Neuronal stem cell (in vitro differentiated cells): ENCODE measurements at regions not wholly inside any gene's neighbourhood (a gene's known extent, or its start where the extent isn't known, plus 50 kb on each side); places are given as distances from the start of the nearest gene placed in this dataset.

Experiments
- DNase-seq: peaks from one replicate; pipeline ENCODE4 v3.0.0-alpha.2; 2013; ENCODE audit warnings: low spot score
- H2AFZ ChIP-seq: one replicate; pipeline ENCODE4 v1.6.1; 2013; ENCODE audit warnings: mild to moderate bottlenecking, low read length, inconsistent platforms
- H2AK5ac ChIP-seq: 2 replicates; pipeline ENCODE4 v1.6.1; 2013; ENCODE audit warnings: low read depth, mild to moderate bottlenecking, inconsistent platforms, low read length, moderate library complexity, mixed read lengths
- H2BK120ac ChIP-seq: 2 replicates; pipeline ENCODE4 v1.6.1; 2013; ENCODE audit warnings: low read depth, mild to moderate bottlenecking, inconsistent platforms, low read length, moderate library complexity, mixed read lengths
- H2BK12ac ChIP-seq: one replicate; pipeline ENCODE4 v1.6.1; 2013; ENCODE audit warnings: low read length, inconsistent platforms
- H2BK15ac ChIP-seq: 2 replicates; pipeline ENCODE4 v1.6.1; 2013; ENCODE audit warnings: mild to moderate bottlenecking, low read length, inconsistent platforms, mixed read lengths
- H2BK5ac ChIP-seq: one replicate; pipeline ENCODE4 v1.6.1; 2013; ENCODE audit warnings: inconsistent platforms, mild to moderate bottlenecking, low read length, moderate library complexity
- H3K14ac ChIP-seq: one replicate; pipeline ENCODE4 v1.6.1; 2013; ENCODE audit warnings: low read length, inconsistent platforms
- H3K18ac ChIP-seq: 2 replicates; pipeline ENCODE4 v1.6.1; 2013; ENCODE audit warnings: low read length, inconsistent platforms
- H3K23ac ChIP-seq: 2 replicates; pipeline ENCODE4 v1.6.1; 2013; ENCODE audit warnings: low read depth, mild to moderate bottlenecking, mixed read lengths, low read length, inconsistent platforms; ENCODE audit not compliant: poor library complexity
- H3K27ac ChIP-seq: replicated peaks from 3 replicates; pipeline ENCODE4 v1.5.1; 2013; ENCODE audit warnings: low read length, inconsistent platforms
- H3K27me3 ChIP-seq, 3 experiments: 2 replicates each; pipeline ENCODE4 v1.6.1; 2013; ENCODE audit warnings: low read length in 3 of 3, mild to moderate bottlenecking in 2 of 3, inconsistent platforms in 1 of 3, low read depth in 1 of 3, mixed read lengths in 1 of 3, moderate library complexity in 1 of 3; ENCODE audit not compliant: control insufficient read depth in 3 of 3, insufficient read depth in 3 of 3
- H3K36me3 ChIP-seq, 2 donors: replicated peaks in 1 of 2; 2 replicates each; pipeline ENCODE4 v1.6.1; 2013; ENCODE audit warnings: low read length in 2 of 2; ENCODE audit not compliant: control insufficient read depth in 2 of 2, insufficient read depth in 2 of 2
- H3K4ac ChIP-seq: 2 replicates; pipeline ENCODE4 v1.6.1; 2013; ENCODE audit warnings: inconsistent platforms, mild to moderate bottlenecking, low read length, moderate library complexity
- H3K4me1 ChIP-seq, 2 donors: 1 replicate in 1 of 2; 2 replicates in 1 of 2; pipeline ENCODE4 v1.6.1; 2013; ENCODE audit warnings: low read length in 2 of 2, low read depth in 1 of 2; ENCODE audit not compliant: control insufficient read depth in 2 of 2, insufficient read depth in 1 of 2
- H3K4me2 ChIP-seq: one replicate; pipeline ENCODE4 v1.6.1; 2013; ENCODE audit warnings: mild to moderate bottlenecking, low read length, inconsistent platforms; ENCODE audit not compliant: insufficient read depth, poor library complexity, severe bottlenecking
- H3K4me3 ChIP-seq, 2 donors: 2 replicates each; pipeline ENCODE4 v1.5.1; 2013; ENCODE audit warnings: low read length in 2 of 2, mild to moderate bottlenecking in 2 of 2, inconsistent platforms in 1 of 2, moderate library complexity in 1 of 2
- H3K79me1 ChIP-seq: one replicate; pipeline ENCODE4 v1.6.1; 2013; ENCODE audit warnings: low read depth, mild to moderate bottlenecking, inconsistent platforms, low read length, moderate library complexity
- H3K9ac ChIP-seq: one replicate; pipeline ENCODE4 v1.6.1; 2013; ENCODE audit warnings: mild to moderate bottlenecking, low read depth, low read length, inconsistent platforms; ENCODE audit not compliant: poor library complexity
- H3K9me3 ChIP-seq, 2 donors: replicated peaks in 1 of 2; 2 replicates each; pipeline versions ENCODE3 to v1.6.1; 2013; ENCODE audit warnings: low read length in 2 of 2, mild to moderate bottlenecking in 2 of 2, inconsistent platforms in 1 of 2, low read depth in 1 of 2, mixed read lengths in 1 of 2, moderate library complexity in 1 of 2; ENCODE audit not compliant: control insufficient read depth in 2 of 2, insufficient read depth in 1 of 2
- H4K8ac ChIP-seq: one replicate; pipeline ENCODE4 v1.6.1; 2013; ENCODE audit warnings: low read depth, mild to moderate bottlenecking, inconsistent platforms, low read length, moderate library complexity
- H4K91ac ChIP-seq: one replicate; pipeline ENCODE4 v1.6.1; 2013; ENCODE audit warnings: low read length, low read depth, mild to moderate bottlenecking, inconsistent platforms; ENCODE audit not compliant: poor library complexity
- WGBS, 2 donors: extraction: QIAGEN DNeasy Blood & Tissue Kit; methylation state at CpG; one replicate each; pipeline ENCODE4 v1.1.7; 2013; ENCODE audit warnings: missing lambda C conversion rate in 2 of 2, mixed read lengths in 1 of 2; ENCODE audit not compliant: insufficient read length in 2 of 2, insufficient replicate concordance in 1 of 2; ENCODE audit errors: extremely low coverage in 2 of 2; 5-methylcytosine and 5-hydroxymethylcytosine counted together

DNA sequence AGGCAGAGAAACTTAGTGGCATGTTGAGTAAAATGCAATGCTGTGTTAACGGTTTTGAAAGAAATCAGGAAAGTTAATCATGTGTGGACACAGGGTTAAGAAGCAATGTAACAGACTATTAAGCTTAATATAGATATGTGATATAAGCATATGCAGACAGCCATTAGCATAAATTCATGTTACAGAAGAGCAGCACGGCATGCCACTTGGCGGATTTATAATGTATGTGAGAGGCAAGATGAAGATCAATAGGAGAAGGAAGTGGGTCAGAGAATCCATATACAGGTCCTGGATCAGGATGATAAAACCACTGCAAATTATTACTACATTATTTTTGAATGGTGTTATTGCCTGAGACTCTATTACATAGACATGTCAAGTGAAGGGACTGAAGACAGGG is 694.3 kb downstream of the MCTP2 start:
- Histone ChIP-seq H4K91ac (no peak overlapping the region), H3K9ac (no peak overlapping the region), H3K4me1 (no peaks in the 10 kb centered on the region), H3K27ac (no peak overlapping the region), H3K27me3 (no peaks in the 10 kb centered on the region), H2AFZ (no peak overlapping the region), H4K8ac (no peak overlapping the region), H3K36me3 (no peaks in the 10 kb centered on the region), H3K4me2 (no peak overlapping the region), H3K23ac (no peak overlapping the region), H2AK5ac (no peak overlapping the region), H2BK12ac (no peak overlapping the region), H3K14ac (no peak overlapping the region), H2BK120ac (no peak overlapping the region), H3K79me1 (no peaks in the 10 kb centered on the region), H3K9me3 (no peaks in the 10 kb centered on the region), H3K4ac (no peak overlapping the region), H3K4me3 (no peak overlapping the region), H2BK5ac (no peak overlapping the region), H2BK15ac (no peak overlapping the region), H3K18ac (no peak overlapping the region)
- no peak for DNase-seq
- no CpG with 5 or more reads among the region's 3 CpGs for WGBS, 2 donors

DNA sequence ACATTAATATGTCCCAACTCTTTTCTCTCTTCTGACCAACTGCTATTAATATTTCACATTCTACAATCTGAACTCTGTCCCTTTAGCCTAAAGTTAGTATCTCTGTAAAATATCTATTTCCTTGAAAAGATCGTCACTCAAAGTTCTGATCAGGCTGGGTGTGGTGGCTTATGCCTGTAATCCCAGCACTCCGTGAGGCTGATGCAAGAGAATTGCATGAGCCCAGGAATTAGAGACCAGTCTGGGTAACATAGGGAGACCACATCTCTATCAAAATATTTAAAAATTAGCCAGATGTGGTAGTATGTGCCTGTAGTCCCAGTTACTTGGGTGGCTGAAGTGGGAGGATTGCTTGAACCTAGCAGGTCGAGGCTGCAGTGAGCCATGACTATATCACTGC is 695.6 kb downstream of the MCTP2 start:
- H3K18ac ChIP-seq: no peak overlapping the region
- no peaks in the 10 kb centered on the region for H3K79me1 ChIP-seq
- H3K4me3 ChIP-seq: no peak overlapping the region
- no peak overlapping the region for H3K14ac ChIP-seq
- H2BK120ac ChIP-seq: no peak overlapping the region
- no peak overlapping the region for H3K23ac ChIP-seq
- H2BK15ac ChIP-seq: no peak overlapping the region
- H3K4me1 ChIP-seq: no peaks in the 10 kb centered on the region
- no peak overlapping the region for H3K4me2 ChIP-seq
- no peaks in the 10 kb centered on the region for H3K36me3 ChIP-seq
- H2BK5ac ChIP-seq: no peak overlapping the region
- H4K91ac ChIP-seq: no peak overlapping the region
- no peak overlapping the region for H3K9ac ChIP-seq
- H2BK12ac ChIP-seq: no peak overlapping the region
- no peak overlapping the region for H2AFZ ChIP-seq
- no CpG with 5 or more reads among the region's 3 CpGs for WGBS, 2 donors
- no peaks in the 10 kb centered on the region for H3K27me3 ChIP-seq
- H3K27ac ChIP-seq: no peak overlapping the region
- no peak overlapping the region for H3K4ac ChIP-seq
- DNase-seq: no peak
- no peak overlapping the region for H2AK5ac ChIP-seq
- H3K9me3 ChIP-seq: no peaks in the 10 kb centered on the region
- no peak overlapping the region for H4K8ac ChIP-seq

DNA sequence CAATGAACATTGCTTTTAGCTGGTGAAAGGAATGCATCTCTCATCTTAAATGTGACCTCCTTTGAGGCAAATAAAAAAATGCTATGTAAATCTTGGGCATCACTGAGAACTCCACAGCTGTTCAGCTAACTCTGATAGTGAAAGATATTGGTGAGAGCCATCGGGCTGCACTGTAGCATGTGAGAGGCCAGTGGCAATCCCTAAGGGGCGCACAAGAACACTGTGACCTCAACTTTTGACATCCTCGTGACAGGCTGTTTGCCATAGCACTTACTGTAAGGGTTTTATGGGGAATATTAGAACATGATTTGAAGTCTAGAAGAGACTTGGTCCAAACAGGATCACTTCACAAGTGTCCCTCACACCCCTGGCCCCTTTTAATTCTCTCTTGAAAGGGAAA is 697.9 kb downstream of the MCTP2 start:
- no peak overlapping the region for H3K4ac ChIP-seq
- H2BK12ac ChIP-seq: no peak overlapping the region
- H3K4me1 ChIP-seq: no peaks in the 10 kb centered on the region
- no peak for DNase-seq
- no peak overlapping the region for H3K27ac ChIP-seq
- H3K14ac ChIP-seq: no peak overlapping the region
- H3K79me1 ChIP-seq: no peaks in the 10 kb centered on the region
- no peak overlapping the region for H2AK5ac ChIP-seq
- H3K36me3 ChIP-seq: no peaks in the 10 kb centered on the region
- H3K27me3 ChIP-seq: no peaks in the 10 kb centered on the region
- H4K8ac ChIP-seq: no peak overlapping the region
- WGBS, 2 donors: no CpG with 5 or more reads among the region's 3 CpGs
- no peak overlapping the region for H2AFZ ChIP-seq
- no peak overlapping the region for H3K4me3 ChIP-seq
- no peak overlapping the region for H3K9ac ChIP-seq
- H2BK120ac ChIP-seq: no peak overlapping the region
- H3K18ac ChIP-seq: no peak overlapping the region
- peaks cover 0 to under 1% of the 10 kb centered on the region in 2 donors for H3K9me3 ChIP-seq
- no peak overlapping the region for H3K23ac ChIP-seq
- no peak overlapping the region for H2BK5ac ChIP-seq
- no peak overlapping the region for H3K4me2 ChIP-seq
- H2BK15ac ChIP-seq: no peak overlapping the region
- no peak overlapping the region for H4K91ac ChIP-seq

DNA sequence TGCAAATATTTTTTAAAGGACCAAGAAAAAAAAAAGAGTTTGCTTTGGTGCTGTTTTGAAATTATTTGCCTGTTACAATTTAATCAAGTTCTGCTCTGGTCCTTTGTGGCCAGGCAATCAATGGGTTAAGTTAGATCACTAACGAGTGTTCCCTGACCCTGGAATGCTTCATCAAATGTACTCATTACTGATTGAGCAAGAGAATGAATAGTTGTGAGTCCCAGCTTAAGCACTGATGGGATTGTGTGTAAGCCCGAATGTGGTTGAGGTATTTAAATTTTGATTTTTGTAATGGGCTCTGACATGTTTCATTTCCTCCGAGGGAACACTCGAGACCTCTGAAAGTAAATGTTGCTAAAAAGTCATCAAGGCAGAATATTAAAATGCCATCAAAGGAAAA is 699.1 kb downstream of the MCTP2 start:
- H4K8ac ChIP-seq: no peak overlapping the region
- no CpG with 5 or more reads among the region's 4 CpGs for WGBS, 2 donors

More for the DNA sequence above, 699.1 kb downstream of the MCTP2 start:
- Histone ChIP-seq H3K4ac (no peak overlapping the region), H3K23ac (no peak overlapping the region), H3K14ac (no peak overlapping the region), H2AFZ (no peak overlapping the region), H3K4me3 (no peak overlapping the region), H2BK12ac (no peak overlapping the region), H3K9ac (no peak overlapping the region), H2BK5ac (no peak overlapping the region), H2BK15ac (no peak overlapping the region), H3K79me1 (no peaks in the 10 kb centered on the region), H3K27ac (no peak overlapping the region), H3K18ac (no peak overlapping the region), H3K36me3 (no peaks in the 10 kb centered on the region), H3K4me2 (no peak overlapping the region), H3K4me1 (no peaks in the 10 kb centered on the region), H2AK5ac (no peak overlapping the region), H3K27me3 (no peaks in the 10 kb centered on the region), H2BK120ac (no peak overlapping the region), H3K9me3 (peaks cover 3 to 5% of the 10 kb centered on the region in 2 donors), H4K91ac (no peak overlapping the region)
- DNase-seq: no peak
